ENCODE measurements at regions not wholly inside any gene's neighbourhood (a gene's known extent, or its start where the extent isn't known, plus 50 kb on each side); places are given as distances from the start of the nearest gene placed in this dataset.

DNA sequence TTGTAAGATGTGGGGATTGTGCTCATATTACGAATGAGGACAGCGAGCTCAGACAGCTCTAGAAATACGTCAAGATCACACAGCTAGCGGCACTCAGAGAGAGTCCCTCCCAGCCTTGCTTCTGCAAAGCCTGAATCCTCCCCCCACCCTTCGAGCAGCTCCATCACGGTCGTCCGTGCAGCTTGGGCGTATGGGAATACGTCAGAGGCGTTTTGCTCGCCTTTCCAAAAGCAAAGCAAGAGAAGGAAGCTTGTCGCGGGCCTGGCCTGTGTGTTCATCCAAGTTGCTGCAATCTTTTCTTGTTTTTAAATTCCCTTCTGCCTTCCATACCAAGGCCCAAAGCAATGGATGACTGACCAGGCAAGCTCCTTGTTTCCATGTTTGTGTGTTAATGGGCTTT, 125.5 kb upstream of the IRF2BP2 start:
- TF ChIP-seq, protein P1, sequence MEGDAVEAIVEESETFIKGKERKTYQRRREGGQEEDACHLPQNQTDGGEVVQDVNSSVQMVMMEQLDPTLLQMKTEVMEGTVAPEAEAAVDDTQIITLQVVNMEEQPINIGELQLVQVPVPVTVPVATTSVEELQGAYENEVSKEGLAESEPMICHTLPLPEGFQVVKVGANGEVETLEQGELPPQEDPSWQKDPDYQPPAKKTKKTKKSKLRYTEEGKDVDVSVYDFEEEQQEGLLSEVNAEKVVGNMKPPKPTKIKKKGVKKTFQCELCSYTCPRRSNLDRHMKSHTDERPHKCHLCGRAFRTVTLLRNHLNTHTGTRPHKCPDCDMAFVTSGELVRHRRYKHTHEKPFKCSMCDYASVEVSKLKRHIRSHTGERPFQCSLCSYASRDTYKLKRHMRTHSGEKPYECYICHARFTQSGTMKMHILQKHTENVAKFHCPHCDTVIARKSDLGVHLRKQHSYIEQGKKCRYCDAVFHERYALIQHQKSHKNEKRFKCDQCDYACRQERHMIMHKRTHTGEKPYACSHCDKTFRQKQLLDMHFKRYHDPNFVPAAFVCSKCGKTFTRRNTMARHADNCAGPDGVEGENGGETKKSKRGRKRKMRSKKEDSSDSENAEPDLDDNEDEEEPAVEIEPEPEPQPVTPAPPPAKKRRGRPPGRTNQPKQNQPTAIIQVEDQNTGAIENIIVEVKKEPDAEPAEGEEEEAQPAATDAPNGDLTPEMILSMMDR (IDR thresholded peaks at IDR 0.05) = no peak
- TF ChIP-seq POLR2AphosphoS5 (IDR thresholded peaks at IDR 0.05; ENCODE audit: low read depth, low read length) (no peak), SIN3A (IDR thresholded peaks at IDR 0.05; ENCODE audit: borderline replicate concordance, insufficient read depth, low read depth, low read length) (no peak), TCF7L2 (IDR thresholded peaks at IDR 0.05; ENCODE audit: low read depth, low read length) (no peak)
- TF ChIP-seq, protein P2, sequence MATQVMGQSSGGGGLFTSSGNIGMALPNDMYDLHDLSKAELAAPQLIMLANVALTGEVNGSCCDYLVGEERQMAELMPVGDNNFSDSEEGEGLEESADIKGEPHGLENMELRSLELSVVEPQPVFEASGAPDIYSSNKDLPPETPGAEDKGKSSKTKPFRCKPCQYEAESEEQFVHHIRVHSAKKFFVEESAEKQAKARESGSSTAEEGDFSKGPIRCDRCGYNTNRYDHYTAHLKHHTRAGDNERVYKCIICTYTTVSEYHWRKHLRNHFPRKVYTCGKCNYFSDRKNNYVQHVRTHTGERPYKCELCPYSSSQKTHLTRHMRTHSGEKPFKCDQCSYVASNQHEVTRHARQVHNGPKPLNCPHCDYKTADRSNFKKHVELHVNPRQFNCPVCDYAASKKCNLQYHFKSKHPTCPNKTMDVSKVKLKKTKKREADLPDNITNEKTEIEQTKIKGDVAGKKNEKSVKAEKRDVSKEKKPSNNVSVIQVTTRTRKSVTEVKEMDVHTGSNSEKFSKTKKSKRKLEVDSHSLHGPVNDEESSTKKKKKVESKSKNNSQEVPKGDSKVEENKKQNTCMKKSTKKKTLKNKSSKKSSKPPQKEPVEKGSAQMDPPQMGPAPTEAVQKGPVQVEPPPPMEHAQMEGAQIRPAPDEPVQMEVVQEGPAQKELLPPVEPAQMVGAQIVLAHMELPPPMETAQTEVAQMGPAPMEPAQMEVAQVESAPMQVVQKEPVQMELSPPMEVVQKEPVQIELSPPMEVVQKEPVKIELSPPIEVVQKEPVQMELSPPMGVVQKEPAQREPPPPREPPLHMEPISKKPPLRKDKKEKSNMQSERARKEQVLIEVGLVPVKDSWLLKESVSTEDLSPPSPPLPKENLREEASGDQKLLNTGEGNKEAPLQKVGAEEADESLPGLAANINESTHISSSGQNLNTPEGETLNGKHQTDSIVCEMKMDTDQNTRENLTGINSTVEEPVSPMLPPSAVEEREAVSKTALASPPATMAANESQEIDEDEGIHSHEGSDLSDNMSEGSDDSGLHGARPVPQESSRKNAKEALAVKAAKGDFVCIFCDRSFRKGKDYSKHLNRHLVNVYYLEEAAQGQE (IDR thresholded peaks at IDR 0.05; ENCODE audit: insufficient read depth in 1 of 2, low read depth in 2 of 2, low read length in 1 of 2) = no peak

Data from Panc1 (cell line).